ENCODE measurements at regions not wholly inside any gene's neighbourhood (a gene's known extent, or its start where the extent isn't known, plus 50 kb on each side); places are given as distances from the start of the nearest gene placed in this dataset.
A peak's percentile ranks its signal among the peaks of the same experiment; 100 is the strongest.

DNA sequence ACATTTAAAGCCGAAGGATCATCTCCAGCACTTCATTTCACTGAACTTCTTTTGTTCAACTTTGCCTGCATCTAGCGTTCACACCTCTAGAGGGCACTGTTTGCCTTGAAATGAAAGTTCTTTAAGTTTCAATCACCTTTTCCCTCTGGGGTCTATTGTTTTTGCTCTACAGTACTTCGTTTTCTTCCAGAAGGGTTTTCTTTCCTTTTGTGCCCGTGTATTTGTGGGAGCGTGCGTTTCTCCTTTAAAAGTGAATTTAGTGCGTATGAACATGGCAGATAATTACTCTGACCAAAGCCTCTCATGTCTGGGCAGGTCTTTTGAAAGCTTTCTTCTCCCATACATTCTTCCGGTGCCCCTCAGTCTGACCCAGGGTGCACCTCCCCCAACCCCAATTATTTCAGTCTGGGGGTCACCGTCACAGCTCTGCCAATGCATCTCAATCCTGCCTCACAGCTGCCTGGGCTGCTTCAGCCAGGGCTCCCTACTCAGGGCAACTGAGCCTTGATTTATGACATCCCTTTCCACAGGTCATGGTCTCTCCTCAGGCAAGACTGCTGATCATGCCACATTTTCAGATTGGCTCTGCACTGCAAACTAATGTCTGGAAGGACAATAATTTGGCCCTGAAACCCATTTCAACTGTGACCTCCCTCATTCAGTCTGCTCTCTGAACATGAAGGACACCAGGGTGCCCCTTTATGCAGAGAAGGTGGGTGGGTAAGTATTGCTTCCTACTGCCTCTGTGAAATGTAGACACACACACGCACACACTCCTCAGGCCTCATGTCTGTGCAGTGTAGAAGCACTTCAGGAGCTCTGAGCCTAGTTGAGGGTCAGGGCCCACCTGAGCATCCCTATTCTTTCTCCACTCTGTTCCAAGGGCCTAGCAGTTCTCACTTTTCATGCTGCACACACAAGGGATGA is 88.6 kb downstream of the NUF2 start:
- Histone ChIP-seq H3K9me2 (ENCODE audit: insufficient read depth) (no peaks in the 10 kb centered on the region), H3K4me1 (ENCODE audit: control insufficient read depth in 1 of 2, insufficient read depth in 2 of 2, low read length in 2 of 2) (no peaks in the 10 kb centered on the region), H3K9ac (ENCODE audit: low read length) (no peak overlapping the region), H2AFZ (ENCODE audit: low read depth, low read length, poor library complexity, severe bottlenecking) (no peak overlapping the region), H3K27ac (ENCODE audit: low read depth, low read length) (no peak overlapping the region), H3K4me2 (ENCODE audit: low read length) (no peak overlapping the region), H4K20me1 (ENCODE audit: insufficient read depth) (no peaks in the 10 kb centered on the region), H3K4me3 (replicated peaks in 1 of 2; ENCODE audit: low read depth in 1 of 2, low read length in 2 of 2) (no peak overlapping the region), H3K27me3 (ENCODE audit: insufficient read depth, low read length) (peaks cover 4% of the 10 kb centered on the region; the same call in 1 of the 2 replicates), H3K9me3 (ENCODE audit: control insufficient read depth in 1 of 2, insufficient read depth in 1 of 2, low read depth in 1 of 2, low read length in 2 of 2) (no peaks in the 10 kb centered on the region), H3K36me3 (ENCODE audit: control insufficient read depth in 1 of 2, insufficient read depth in 2 of 2, low read length in 2 of 2) (no peaks in the 10 kb centered on the region), H3K79me2 (ENCODE audit: insufficient read depth, low read length) (no peaks in the 10 kb centered on the region)
- ChIA-PET RAD21 (ENCODE audit: low non-redundant PET in 1 of 2, low total read pairs in 2 of 2, uncharacterized antibody in 2 of 2, unreplicated experiment in 2 of 2) (no interaction called here), CTCF (no interaction called here), POLR2A (no interaction called here)
- BruUV-seq (replicated peaks), result no TSS peak
- TF ChIP-seq, protein P1, sequence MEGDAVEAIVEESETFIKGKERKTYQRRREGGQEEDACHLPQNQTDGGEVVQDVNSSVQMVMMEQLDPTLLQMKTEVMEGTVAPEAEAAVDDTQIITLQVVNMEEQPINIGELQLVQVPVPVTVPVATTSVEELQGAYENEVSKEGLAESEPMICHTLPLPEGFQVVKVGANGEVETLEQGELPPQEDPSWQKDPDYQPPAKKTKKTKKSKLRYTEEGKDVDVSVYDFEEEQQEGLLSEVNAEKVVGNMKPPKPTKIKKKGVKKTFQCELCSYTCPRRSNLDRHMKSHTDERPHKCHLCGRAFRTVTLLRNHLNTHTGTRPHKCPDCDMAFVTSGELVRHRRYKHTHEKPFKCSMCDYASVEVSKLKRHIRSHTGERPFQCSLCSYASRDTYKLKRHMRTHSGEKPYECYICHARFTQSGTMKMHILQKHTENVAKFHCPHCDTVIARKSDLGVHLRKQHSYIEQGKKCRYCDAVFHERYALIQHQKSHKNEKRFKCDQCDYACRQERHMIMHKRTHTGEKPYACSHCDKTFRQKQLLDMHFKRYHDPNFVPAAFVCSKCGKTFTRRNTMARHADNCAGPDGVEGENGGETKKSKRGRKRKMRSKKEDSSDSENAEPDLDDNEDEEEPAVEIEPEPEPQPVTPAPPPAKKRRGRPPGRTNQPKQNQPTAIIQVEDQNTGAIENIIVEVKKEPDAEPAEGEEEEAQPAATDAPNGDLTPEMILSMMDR (IDR thresholded peaks at IDR 0.05 in 2 of 3, conservative IDR thresholded peaks at IDR 0.05 in 1 of 3; ENCODE audit: borderline replicate concordance in 1 of 3, insufficient read depth in 1 of 3, low read depth in 2 of 3, low read length in 2 of 3), result peak; percentile 49 to 89 (median 73); a peak in 5 of 6 replicates
- TF ChIP-seq JUND (IDR thresholded peaks at IDR 0.05) (no peak), RAD21 (IDR thresholded peaks at IDR 0.05; ENCODE audit: low read depth) (peak; percentile 78), ELF1 (IDR thresholded peaks at IDR 0.05; ENCODE audit: borderline replicate concordance, low read depth) (no peak), CBX3 (IDR thresholded peaks at IDR 0.05; ENCODE audit: low read depth) (0 out of 2 replicates have a peak, but pooled peaks have one; percentile 35)
- DNase-seq (ENCODE audit: low read depth, low spot score) (peak; percentile 48), ATAC-seq (peak; percentile 34)
- intact Hi-C loops (cut with micrococcal nuclease), result loop anchor here (1.0 to 5.0 kb wide), 4 partner anchors 118 to 1663 kb away; no protein-coding TSS in a partner anchor

GRCh38 chr1:163412221-163412620 is 90.5 kb downstream of the NUF2 start:
- intact Hi-C loops (cut with micrococcal nuclease), result loop anchor here (5.0 kb wide), 1 partner anchor 1375 kb away; no protein-coding TSS in a partner anchor
- CTCF ChIA-PET, result no interaction called here
- Histone ChIP-seq H3K27me3 (ENCODE audit: insufficient read depth, low read length) (peaks cover 7% of the 10 kb centered on the region; the same call in 1 of the 2 replicates), H3K79me2 (ENCODE audit: insufficient read depth, low read length) (no peaks in the 10 kb centered on the region), H3K4me3 (replicated peaks in 1 of 2; ENCODE audit: low read depth in 1 of 2, low read length in 2 of 2) (no peak overlapping the region), H3K9me3 (ENCODE audit: control insufficient read depth in 1 of 2, insufficient read depth in 1 of 2, low read depth in 1 of 2, low read length in 2 of 2) (no peaks in the 10 kb centered on the region), H3K4me1 (ENCODE audit: control insufficient read depth in 1 of 2, insufficient read depth in 2 of 2, low read length in 2 of 2) (no peaks in the 10 kb centered on the region), H3K9ac (ENCODE audit: low read length) (no peak overlapping the region), H3K27ac (ENCODE audit: low read depth, low read length) (no peak overlapping the region), H2AFZ (ENCODE audit: low read depth, low read length, poor library complexity, severe bottlenecking) (no peak overlapping the region), H3K9me2 (ENCODE audit: insufficient read depth) (no peaks in the 10 kb centered on the region), H4K20me1 (ENCODE audit: insufficient read depth) (no peaks in the 10 kb centered on the region), H3K36me3 (ENCODE audit: control insufficient read depth in 1 of 2, insufficient read depth in 2 of 2, low read length in 2 of 2) (no peaks in the 10 kb centered on the region), H3K4me2 (ENCODE audit: low read length) (no peak overlapping the region)
- DNase-seq (ENCODE audit: low read depth, low spot score), result no peak
- POLR2A ChIA-PET, result no interaction called here
- RAD21 ChIA-PET (ENCODE audit: low non-redundant PET in 1 of 2, low total read pairs in 2 of 2, uncharacterized antibody in 2 of 2, unreplicated experiment in 2 of 2), result no interaction called here
- no peak for ATAC-seq
- BruUV-seq (replicated peaks), result no TSS peak
- TF ChIP-seq TCF7L2 (IDR thresholded peaks at IDR 0.05; ENCODE audit: borderline replicate concordance, extremely low read depth, insufficient read depth, insufficient read length) (no peak), SP1 (IDR thresholded peaks at IDR 0.05; ENCODE audit: low read depth) (no peak), RAD21 (IDR thresholded peaks at IDR 0.05; ENCODE audit: low read depth) (no peak), SIN3A (IDR thresholded peaks at IDR 0.05; ENCODE audit: low read depth) (no peak), ZNF274 (IDR thresholded peaks at IDR 0.05; ENCODE audit: low read depth, low read length) (no peak), CBX3 (IDR thresholded peaks at IDR 0.05; ENCODE audit: low read depth) (no peak), ZFX (IDR thresholded peaks at IDR 0.05) (no peak), SRF (IDR thresholded peaks at IDR 0.05; ENCODE audit: low read depth) (no peak), CEBPB (IDR thresholded peaks at IDR 0.05; ENCODE audit: low read depth) (no peak), POLR2AphosphoS5 (IDR thresholded peaks at IDR 0.05; ENCODE audit: low read depth, low read length) (no peak), POLR2A (IDR thresholded peaks at IDR 0.05; ENCODE audit: borderline replicate concordance, extremely low read depth, insufficient read depth, insufficient read length) (no peak), EGR1 (IDR thresholded peaks at IDR 0.05; ENCODE audit: low read depth) (no peak)
- TF ChIP-seq, protein P2, sequence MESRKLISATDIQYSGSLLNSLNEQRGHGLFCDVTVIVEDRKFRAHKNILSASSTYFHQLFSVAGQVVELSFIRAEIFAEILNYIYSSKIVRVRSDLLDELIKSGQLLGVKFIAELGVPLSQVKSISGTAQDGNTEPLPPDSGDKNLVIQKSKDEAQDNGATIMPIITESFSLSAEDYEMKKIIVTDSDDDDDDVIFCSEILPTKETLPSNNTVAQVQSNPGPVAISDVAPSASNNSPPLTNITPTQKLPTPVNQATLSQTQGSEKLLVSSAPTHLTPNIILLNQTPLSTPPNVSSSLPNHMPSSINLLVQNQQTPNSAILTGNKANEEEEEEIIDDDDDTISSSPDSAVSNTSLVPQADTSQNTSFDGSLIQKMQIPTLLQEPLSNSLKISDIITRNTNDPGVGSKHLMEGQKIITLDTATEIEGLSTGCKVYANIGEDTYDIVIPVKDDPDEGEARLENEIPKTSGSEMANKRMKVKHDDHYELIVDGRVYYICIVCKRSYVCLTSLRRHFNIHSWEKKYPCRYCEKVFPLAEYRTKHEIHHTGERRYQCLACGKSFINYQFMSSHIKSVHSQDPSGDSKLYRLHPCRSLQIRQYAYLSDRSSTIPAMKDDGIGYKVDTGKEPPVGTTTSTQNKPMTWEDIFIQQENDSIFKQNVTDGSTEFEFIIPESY (IDR thresholded peaks at IDR 0.05; ENCODE audit: extremely low read depth, insufficient replicate concordance, low read length), result no peak

Data from HCT116 (cell line).